CD4-positive, alpha-beta T cell (primary cell): ENCODE measurements at regions not wholly inside any gene's neighbourhood (a gene's known extent, or its start where the extent isn't known, plus 50 kb on each side); places are given as distances from the start of the nearest gene placed in this dataset.

Experiments
- ATAC-seq: fragments of 200-7000 bp; cut with Tn5 transposase; one replicate; pipeline ENCODE4 v1.10.0; 2022; ENCODE audit warnings: mild to moderate bottlenecking; ENCODE audit not compliant: poor library complexity
- CTCF ChIA-PET: fragments of 350-600 bp; sonication (Branson Sonifier 250); formaldehyde crosslinking; loops from one replicate; lab custom pipeline; 2021; ENCODE audit warnings: antibody characterized with exemption, inconsistent platforms; lab: Charles Lee
- POLR2A ChIA-PET: fragments of 350-600 bp; sonication (Branson Sonifier 250); formaldehyde crosslinking; loops from one replicate; lab custom pipeline; 2021; ENCODE audit warnings: antibody characterized with exemption, inconsistent platforms; lab: Charles Lee
- DNase-seq, 14 experiments: peaks; one replicate each; pipeline ENCODE4 v3.0.0-alpha.2; 2013 to 2020; ENCODE audit warnings: mixed read lengths in 2 of 14
- H3K27ac ChIP-seq, 2 donors: one replicate each; pipeline versions ENCODE4 v1.5.1 to v1.7.0; 2013; ENCODE audit warnings: low read length in 2 of 2, low read depth in 1 of 2, mild to moderate bottlenecking in 1 of 2
- H3K27me3 ChIP-seq, 2 experiments: 1 replicate in 1 of 2; 2 replicates in 1 of 2; pipeline versions ENCODE4 v1.6.1 to v1.7.0; 2013; ENCODE audit warnings: low read length in 2 of 2, control low read depth in 1 of 2, mild to moderate bottlenecking in 1 of 2, moderate library complexity in 1 of 2; ENCODE audit not compliant: insufficient read depth in 2 of 2, control insufficient read depth in 1 of 2
- H3K36me3 ChIP-seq: one replicate; pipeline ENCODE4 v1.6.1; 2013; ENCODE audit warnings: low read length, control low read depth; ENCODE audit not compliant: insufficient read depth
- H3K4me1 ChIP-seq: one replicate; pipeline ENCODE4 v1.6.1; 2013; ENCODE audit warnings: low read length, control low read depth; ENCODE audit not compliant: insufficient read depth
- H3K4me3 ChIP-seq: one replicate; pipeline ENCODE4 v1.5.1; 2013; ENCODE audit warnings: mild to moderate bottlenecking, low read length, moderate library complexity
- H3K9me3 ChIP-seq, 2 experiments: 1 replicate in 1 of 2; 2 replicates in 1 of 2; pipeline versions ENCODE4 v1.6.1 to v1.7.0; 2013; ENCODE audit warnings: low read length in 2 of 2, mild to moderate bottlenecking in 2 of 2, control low read depth in 1 of 2, moderate library complexity in 1 of 2; ENCODE audit not compliant: control insufficient read depth in 1 of 2, insufficient read depth in 1 of 2
- H3K27ac Mint-ChIP-seq: one replicate; pipeline ENCODE4 v1.8.0; 2020; ENCODE audit warnings: mixed read lengths
- H3K27me3 Mint-ChIP-seq: one replicate; pipeline ENCODE4 v1.8.0; 2021; ENCODE audit warnings: mixed read lengths
- H3K36me3 Mint-ChIP-seq: one replicate; pipeline ENCODE4 v1.8.0; 2021; ENCODE audit warnings: low read depth, mixed read lengths
- H3K4me1 Mint-ChIP-seq: one replicate; pipeline ENCODE4 v1.8.0; 2021; ENCODE audit warnings: low read depth, mixed read lengths
- H3K4me3 Mint-ChIP-seq: one replicate; pipeline ENCODE4 v1.8.0; 2020; ENCODE audit warnings: mild to moderate bottlenecking, mixed read lengths
- H3K9me3 Mint-ChIP-seq: one replicate; pipeline ENCODE4 v1.8.0; 2020; ENCODE audit warnings: mixed read lengths
- intact Hi-C, 2 experiments: fragments of 100-400 bp; cut with DNase I in 1 of 2; cut with micrococcal nuclease in 1 of 2; formaldehyde crosslinking; loops; one replicate each; pipeline versions ENCODE4 v1.15.1 to v1.9.0; 2023 to 2025; cut with DNase I, micrococcal nuclease
- TF ChIP-seq, protein P1 (sequence below): fragments of 200-600 bp; IDR thresholded peaks from one replicate; pipeline ENCODE4 v1.8.0; 2022; ENCODE audit warnings: antibody characterized with exemption, mild to moderate bottlenecking

DNA sequence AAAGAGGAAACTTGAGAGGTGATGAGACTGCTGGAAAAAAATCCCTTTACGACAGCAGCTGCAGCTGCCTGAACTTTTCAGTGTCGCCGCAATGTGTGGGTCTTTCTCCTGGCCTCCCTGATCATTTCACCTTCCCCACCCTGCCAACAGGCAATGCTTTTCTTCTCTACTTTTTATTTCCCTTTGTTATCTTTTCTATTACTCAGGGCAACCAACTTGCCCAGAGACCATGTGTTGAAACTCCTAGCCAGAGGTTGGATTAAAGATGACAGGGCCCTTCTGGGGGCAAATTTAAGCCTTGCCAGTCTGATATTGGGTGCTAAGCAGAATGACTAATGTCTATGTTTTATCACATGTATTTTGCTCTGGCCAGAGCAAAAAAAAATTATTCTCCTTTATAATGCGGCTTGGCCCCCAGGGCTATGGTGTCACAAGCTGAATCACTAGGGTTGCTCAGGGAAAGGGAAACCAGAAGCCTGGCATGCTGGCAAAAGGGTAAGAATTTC lies 51.5 kb upstream of the CFAP20DC start:
- POLR2A ChIA-PET: no interaction called here
- Mint-ChIP-seq H3K36me3 (no peaks in the 10 kb centered on the region), H3K4me1 (no peaks in the 10 kb centered on the region), H3K27me3 (peaks cover 28% of the 10 kb centered on the region), H3K27ac (no peak overlapping the region), H3K9me3 (peaks cover 8% of the 10 kb centered on the region), H3K4me3 (no peak overlapping the region)
- intact Hi-C loops: no loop called here
- H3K36me3 ChIP-seq: no peaks in the 10 kb centered on the region
- DNase-seq (no peak), ATAC-seq (no peak)
- H3K9me3 ChIP-seq: no peaks in the 10 kb centered on the region
- H3K4me1 ChIP-seq: no peaks in the 10 kb centered on the region
- H3K27me3 ChIP-seq: peaks cover 0 to 6% of the 10 kb centered on the region in 2 experiments
- CTCF ChIA-PET: no interaction called here
- no peak overlapping the region for H3K4me3 ChIP-seq
- TF ChIP-seq, protein P1, sequence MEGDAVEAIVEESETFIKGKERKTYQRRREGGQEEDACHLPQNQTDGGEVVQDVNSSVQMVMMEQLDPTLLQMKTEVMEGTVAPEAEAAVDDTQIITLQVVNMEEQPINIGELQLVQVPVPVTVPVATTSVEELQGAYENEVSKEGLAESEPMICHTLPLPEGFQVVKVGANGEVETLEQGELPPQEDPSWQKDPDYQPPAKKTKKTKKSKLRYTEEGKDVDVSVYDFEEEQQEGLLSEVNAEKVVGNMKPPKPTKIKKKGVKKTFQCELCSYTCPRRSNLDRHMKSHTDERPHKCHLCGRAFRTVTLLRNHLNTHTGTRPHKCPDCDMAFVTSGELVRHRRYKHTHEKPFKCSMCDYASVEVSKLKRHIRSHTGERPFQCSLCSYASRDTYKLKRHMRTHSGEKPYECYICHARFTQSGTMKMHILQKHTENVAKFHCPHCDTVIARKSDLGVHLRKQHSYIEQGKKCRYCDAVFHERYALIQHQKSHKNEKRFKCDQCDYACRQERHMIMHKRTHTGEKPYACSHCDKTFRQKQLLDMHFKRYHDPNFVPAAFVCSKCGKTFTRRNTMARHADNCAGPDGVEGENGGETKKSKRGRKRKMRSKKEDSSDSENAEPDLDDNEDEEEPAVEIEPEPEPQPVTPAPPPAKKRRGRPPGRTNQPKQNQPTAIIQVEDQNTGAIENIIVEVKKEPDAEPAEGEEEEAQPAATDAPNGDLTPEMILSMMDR: no peak
- no peak overlapping the region for H3K27ac ChIP-seq
